C4-2B (cell line): ENCODE measurements at regions not wholly inside any gene's neighbourhood (a gene's known extent, or its start where the extent isn't known, plus 50 kb on each side); places are given as distances from the start of the nearest gene placed in this dataset.

Source experiments
- CTCF ChIP-seq: fragments of 450-650 bp; conservative IDR thresholded peaks from 2 replicates; pipeline ENCODE4 v1.5.1; 2017; ENCODE audit warnings: mild to moderate bottlenecking
- ZFX ChIP-seq: fragments of 450-650 bp; IDR thresholded peaks from 2 replicates; pipeline ENCODE4 v1.6.1; 2017

- no peak for TF ChIP-seq CTCF
- no peak for TF ChIP-seq ZFX
Measured at GRCh38 chr13:75165543-75166230, 316.3 kb downstream of the TBC1D4 start.
